Stimulated activated naive CD8-positive, alpha-beta T cell treated with anti-CD3 and anti-CD28 coated beads, Interleukin-15, amount 100 ng/mL, for 72 hours (primary cell): ENCODE measurements at regions not wholly inside any gene's neighbourhood (a gene's known extent, or its start where the extent isn't known, plus 50 kb on each side); places are given as distances from the start of the nearest gene placed in this dataset.
A peak's percentile ranks its signal among the peaks of the same experiment; 100 is the strongest.
"Not testable (repeated sequence)": the region's sequence is repeated elsewhere in the genome, so short reads cannot be mapped to it uniquely, and the experiment has no call there.

Experiments used
- ATAC-seq: fragments of 150-1000 bp; cut with Tn5 transposase; 2 replicates; pipeline ENCODE4 v1.10.0; 2021; ENCODE audit warnings: mild to moderate bottlenecking, moderate library complexity
- DNase-seq, 2 donors: peaks; one replicate each; pipeline ENCODE4 v3.0.0; 2021 to 2022
- H3K27ac Mint-ChIP-seq, 2 donors: one replicate each; pipeline ENCODE4 v1.8.0; 2022; ENCODE audit warnings: mild to moderate bottlenecking in 2 of 2, mixed read lengths in 2 of 2, moderate library complexity in 2 of 2
- H3K27me3 Mint-ChIP-seq: one replicate; pipeline ENCODE4 v1.8.0; 2022; ENCODE audit warnings: mixed read lengths
- H3K4me1 Mint-ChIP-seq: one replicate; pipeline ENCODE4 v1.8.0; 2022; ENCODE audit warnings: mild to moderate bottlenecking, mixed read lengths
- H3K4me3 Mint-ChIP-seq, 2 donors: one replicate each; pipeline ENCODE4 v1.8.0; 2022; ENCODE audit warnings: mild to moderate bottlenecking in 2 of 2, mixed read lengths in 2 of 2, moderate library complexity in 1 of 2
- H3K9me3 Mint-ChIP-seq, 2 donors: one replicate each; pipeline ENCODE4 v1.8.0; 2022; ENCODE audit warnings: mixed read lengths in 2 of 2

GRCh38 chr6:170069611-170070010, 221.3 kb downstream of the DLL1 start:
- Mint-ChIP-seq H3K27ac (no peak overlapping the region), H3K27me3 (peaks cover 25% of the 10 kb centered on the region), H3K9me3 (peaks cover 5 to 13% of the 10 kb centered on the region in 2 donors), H3K4me1 (no peaks in the 10 kb centered on the region), H3K4me3 (no peak overlapping the region)
- ATAC-seq = no peak
- no peak for DNase-seq

GRCh38 chr6:170068496-170068895, 222.4 kb downstream of the DLL1 start:
- Mint-ChIP-seq H3K27ac (no peak overlapping the region), H3K27me3 (peaks cover 18% of the 10 kb centered on the region), H3K4me1 (no peaks in the 10 kb centered on the region), H3K4me3 (no peak overlapping the region), H3K9me3 (peaks cover 5 to 13% of the 10 kb centered on the region in 2 donors)
- DNase-seq (no peak), ATAC-seq (no peak)

DNA sequence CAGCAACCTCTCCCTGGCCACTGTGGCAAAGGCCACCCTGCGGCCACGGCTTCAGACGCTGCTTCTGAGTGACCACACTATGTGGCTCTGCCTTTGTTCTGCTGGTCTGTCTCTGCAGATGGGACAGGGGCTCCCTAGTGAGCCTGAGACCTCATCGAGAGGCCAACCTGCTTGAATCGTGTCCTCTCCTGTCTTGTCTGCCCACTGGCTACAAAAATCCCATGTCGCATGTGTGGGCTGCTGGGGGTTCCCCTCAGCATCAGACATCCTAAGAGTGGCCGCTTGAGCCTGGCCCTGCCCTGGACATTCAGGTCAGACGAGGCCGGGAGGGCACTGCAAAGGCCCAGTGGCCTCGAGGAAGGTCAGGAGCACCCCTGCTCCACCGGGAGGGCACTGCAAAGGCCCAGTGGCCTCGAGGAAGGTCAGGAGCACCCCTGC, 222.9 kb downstream of the DLL1 start:
- H3K27ac Mint-ChIP-seq = no peak overlapping the region
- no peaks in the 10 kb centered on the region for H3K4me1 Mint-ChIP-seq
- peaks cover 15% of the 10 kb centered on the region for H3K27me3 Mint-ChIP-seq
- peaks cover 5 to 13% of the 10 kb centered on the region in 2 donors for H3K9me3 Mint-ChIP-seq
- ATAC-seq = no peak
- DNase-seq = no peak
- no peak overlapping the region for H3K4me3 Mint-ChIP-seq

DNA sequence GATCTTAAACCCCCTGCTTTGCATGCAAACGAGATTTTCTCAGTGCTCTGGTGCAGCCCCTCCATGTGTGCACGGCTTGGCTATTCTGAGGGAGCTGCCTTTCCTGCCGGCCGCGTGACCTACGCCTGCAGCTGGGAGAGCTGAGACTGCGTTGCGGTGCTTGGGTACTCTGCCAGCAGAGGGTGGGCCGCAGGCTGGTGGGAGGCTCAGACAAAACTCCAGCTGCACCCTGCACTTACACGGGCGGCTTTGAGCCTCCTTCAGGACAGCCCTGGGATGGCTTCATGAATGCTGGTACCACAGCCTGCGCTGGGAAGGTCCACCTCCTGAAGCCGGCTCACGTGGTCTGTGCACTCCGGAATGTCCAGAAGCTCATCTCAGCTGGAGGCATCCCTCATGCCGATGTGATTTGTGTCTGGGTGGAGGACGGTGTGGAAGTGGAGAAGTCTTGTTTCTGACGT, 223.7 kb downstream of the DLL1 start:
- Mint-ChIP-seq H3K27ac (no peak overlapping the region), H3K4me1 (no peaks in the 10 kb centered on the region)

GRCh38 chr6:170066679-170067078, 224.2 kb downstream of the DLL1 start:
- Mint-ChIP-seq H3K4me1 (no peaks in the 10 kb centered on the region), H3K27ac (no peak overlapping the region), H3K9me3 (peaks cover 5 to 13% of the 10 kb centered on the region in 2 donors), H3K4me3 (no peak overlapping the region), H3K27me3 (peaks cover 6% of the 10 kb centered on the region)
- no peak for DNase-seq
- no peak for ATAC-seq

More for the DNA sequence above, 223.7 kb downstream of the DLL1 start:
- ATAC-seq = no peak
- peaks cover 11% of the 10 kb centered on the region for H3K27me3 Mint-ChIP-seq
- H3K9me3 Mint-ChIP-seq = peaks cover 5 to 13% of the 10 kb centered on the region in 2 donors
- no peak for DNase-seq
- no peak overlapping the region for H3K4me3 Mint-ChIP-seq

DNA sequence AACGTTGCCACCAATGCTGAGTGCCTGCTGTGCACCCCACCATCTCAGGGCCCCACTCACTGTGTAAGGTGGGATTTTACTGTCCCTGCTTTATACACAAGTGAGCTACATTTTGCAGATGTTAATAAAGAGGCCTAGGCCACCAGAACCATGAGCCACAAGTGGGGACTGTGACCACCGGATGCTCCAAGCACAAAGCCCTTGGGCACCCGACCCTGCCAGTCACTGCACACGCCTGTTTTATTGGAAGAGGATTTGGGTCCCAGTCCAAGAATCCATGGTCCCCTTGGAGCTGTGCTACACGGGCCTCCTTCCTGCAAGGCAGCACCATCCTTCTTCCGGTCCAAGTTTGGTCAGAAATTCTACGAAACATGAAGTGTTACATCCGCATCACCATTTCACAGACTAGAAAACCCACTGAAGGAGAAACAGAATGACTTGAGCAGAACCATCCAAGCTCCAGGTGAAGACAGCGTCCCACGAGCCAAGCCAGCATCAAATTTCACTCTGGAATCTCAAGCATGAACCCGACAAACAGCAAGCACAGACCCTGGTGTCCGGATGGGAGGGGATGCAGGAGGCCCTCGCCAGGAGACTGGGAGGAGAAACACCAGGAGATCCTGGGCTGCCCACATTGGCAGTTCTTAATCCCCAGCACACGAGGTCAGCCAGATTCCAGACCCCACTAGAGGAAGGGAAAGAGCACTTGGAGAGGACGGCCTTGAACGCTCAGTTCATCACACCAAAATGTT, 226.9 kb downstream of the DLL1 start:
- Mint-ChIP-seq H3K27me3 (no peaks in the 10 kb centered on the region), H3K27ac (peak overlapping the region in 1 of 2 donors; percentile 13), H3K4me1 (no peaks in the 10 kb centered on the region), H3K9me3 (peaks cover under 1 to 1% of the 10 kb centered on the region in 2 donors), H3K4me3 (no peak overlapping the region)
- ATAC-seq = no peak
- no peak for DNase-seq

DNA sequence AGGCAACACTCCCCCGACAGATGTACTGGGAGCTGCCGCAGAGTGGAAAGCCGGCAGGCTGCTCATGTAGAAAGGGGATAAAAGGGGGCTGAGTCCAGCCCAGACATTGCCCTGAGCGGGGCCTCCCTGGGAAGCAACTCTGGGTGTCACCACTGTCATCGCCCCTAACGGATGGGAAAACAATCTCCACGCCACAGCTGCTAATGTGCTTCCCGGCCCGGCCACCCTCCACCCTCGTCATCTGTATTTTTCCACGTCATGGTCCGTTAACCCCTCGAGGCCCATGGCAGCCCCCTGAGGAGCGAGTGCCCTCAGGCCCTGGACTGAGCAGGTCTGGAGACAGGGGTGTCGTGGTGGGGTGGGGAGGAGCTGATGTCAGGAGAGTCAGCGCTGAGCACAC, 227.4 kb downstream of the DLL1 start:
- Mint-ChIP-seq H3K4me3 (no peak overlapping the region), H3K9me3 (no peaks in the 10 kb centered on the region), H3K4me1 (no peaks in the 10 kb centered on the region), H3K27me3 (no peaks in the 10 kb centered on the region), H3K27ac (no peak overlapping the region)
- DNase-seq (no peak), ATAC-seq (peak; percentile 30)

GRCh38 chr6:170062915-170063241, 228.0 kb downstream of the DLL1 start:
- no peaks in the 10 kb centered on the region for H3K9me3 Mint-ChIP-seq
- peaks cover 3% of the 10 kb centered on the region for H3K4me1 Mint-ChIP-seq
- peak overlapping the region in 1 of 2 donors; percentile 65 for H3K27ac Mint-ChIP-seq
- no peak overlapping the region for H3K4me3 Mint-ChIP-seq
- DNase-seq (no peak), ATAC-seq (peak; percentile 10)
- peaks cover 4% of the 10 kb centered on the region for H3K27me3 Mint-ChIP-seq

DNA sequence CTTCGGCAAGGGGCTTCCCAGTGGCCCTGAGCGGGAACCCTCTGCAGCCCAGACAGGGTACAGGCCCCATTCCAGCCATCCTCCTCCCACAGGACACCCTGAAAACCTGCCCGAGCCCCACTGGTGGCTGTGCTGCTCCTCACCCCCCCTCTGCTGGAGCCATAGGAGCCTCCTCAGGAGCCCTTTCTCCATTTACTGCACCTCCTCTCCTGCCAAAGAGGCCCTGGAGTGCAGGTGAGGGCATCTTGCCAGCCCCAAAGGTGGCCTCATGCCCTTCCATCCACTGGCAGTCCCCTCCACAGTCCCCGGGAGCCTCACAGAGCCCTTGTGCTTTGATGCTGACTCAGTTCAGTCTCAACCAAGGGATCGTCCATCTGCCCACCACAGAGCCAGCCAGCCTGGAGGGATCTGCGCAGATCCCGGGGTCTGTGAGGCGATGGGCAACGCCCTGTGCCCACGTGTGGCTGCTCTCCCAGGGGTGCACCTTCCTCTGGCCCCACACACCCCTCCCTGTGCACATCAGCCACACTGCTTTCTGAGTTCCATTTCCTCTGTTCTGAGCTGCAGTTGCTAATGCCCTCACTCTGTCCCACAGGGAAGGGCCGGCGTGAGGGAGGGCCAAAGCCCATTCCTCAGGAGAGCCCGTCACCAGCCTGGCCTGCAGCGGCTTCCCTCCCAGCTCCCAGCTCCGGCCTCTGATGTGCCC, 228.5 kb downstream of the DLL1 start:
- H3K27ac Mint-ChIP-seq = no peak overlapping the region
- DNase-seq (no peak), ATAC-seq (peak; percentile 26)
- H3K4me1 Mint-ChIP-seq = peaks cover 6% of the 10 kb centered on the region
- peaks cover 5% of the 10 kb centered on the region for H3K27me3 Mint-ChIP-seq
- H3K4me3 Mint-ChIP-seq = no peak overlapping the region
- H3K9me3 Mint-ChIP-seq = no peaks in the 10 kb centered on the region

GRCh38 chr6:170058878-170059485, 231.9 kb downstream of the DLL1 start:
- Mint-ChIP-seq H3K27ac (no peak overlapping the region), H3K4me3 (no peak overlapping the region), H3K9me3 (no peaks in the 10 kb centered on the region), H3K4me1 (peaks cover 6% of the 10 kb centered on the region), H3K27me3 (peaks cover 5% of the 10 kb centered on the region)
- ATAC-seq (no peak), DNase-seq (no peak)

DNA sequence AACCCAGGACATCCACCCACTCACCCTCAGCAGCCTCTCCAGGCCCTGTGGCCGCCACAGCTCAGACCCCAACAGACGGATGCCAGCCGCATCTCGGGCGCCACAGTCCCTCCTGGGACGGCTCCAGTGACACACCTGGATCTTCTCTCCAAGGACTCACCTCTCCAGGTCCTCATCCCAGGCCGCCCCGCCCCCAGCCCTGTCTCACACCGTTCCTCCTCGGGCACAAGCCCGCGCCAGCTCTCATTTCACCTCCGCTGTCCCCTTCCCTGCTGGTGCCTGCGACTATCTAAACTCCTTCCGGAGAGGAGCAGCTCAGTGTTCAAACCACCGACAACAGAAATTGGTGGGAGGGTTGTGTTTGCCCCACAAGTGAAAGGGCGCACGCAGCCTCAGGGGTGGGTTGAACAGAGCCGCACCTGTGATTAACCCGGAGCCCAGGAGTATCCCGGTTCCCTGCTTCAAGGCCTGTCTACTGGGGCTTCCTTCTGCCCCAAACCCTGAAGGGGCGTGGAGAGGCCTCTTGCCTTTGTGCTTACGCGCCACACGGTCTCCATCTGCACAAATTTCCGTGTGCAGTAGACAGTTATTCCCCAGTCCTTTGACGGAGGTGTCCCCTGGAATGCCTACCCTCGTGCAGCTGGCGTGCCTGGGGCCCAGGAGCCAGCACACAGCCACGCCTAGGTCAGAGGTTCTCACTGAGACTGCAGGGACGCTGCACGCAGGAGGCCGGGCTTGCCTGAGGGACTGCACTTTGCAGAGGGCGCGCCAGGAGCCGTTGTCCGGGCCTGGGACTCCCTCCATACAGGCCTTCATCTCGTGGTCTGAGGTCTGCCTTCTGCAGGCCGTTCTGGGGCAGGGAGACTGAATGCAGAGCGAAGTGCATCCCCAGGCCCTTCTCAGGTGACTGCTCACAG, 232.7 kb downstream of the DLL1 start:
- no peak for DNase-seq
- Mint-ChIP-seq H3K4me3 (no peak overlapping the region), H3K4me1 (peaks cover 6% of the 10 kb centered on the region), H3K9me3 (no peaks in the 10 kb centered on the region), H3K27me3 (peaks cover 5% of the 10 kb centered on the region), H3K27ac (no peak overlapping the region)
- no peak for ATAC-seq

DNA sequence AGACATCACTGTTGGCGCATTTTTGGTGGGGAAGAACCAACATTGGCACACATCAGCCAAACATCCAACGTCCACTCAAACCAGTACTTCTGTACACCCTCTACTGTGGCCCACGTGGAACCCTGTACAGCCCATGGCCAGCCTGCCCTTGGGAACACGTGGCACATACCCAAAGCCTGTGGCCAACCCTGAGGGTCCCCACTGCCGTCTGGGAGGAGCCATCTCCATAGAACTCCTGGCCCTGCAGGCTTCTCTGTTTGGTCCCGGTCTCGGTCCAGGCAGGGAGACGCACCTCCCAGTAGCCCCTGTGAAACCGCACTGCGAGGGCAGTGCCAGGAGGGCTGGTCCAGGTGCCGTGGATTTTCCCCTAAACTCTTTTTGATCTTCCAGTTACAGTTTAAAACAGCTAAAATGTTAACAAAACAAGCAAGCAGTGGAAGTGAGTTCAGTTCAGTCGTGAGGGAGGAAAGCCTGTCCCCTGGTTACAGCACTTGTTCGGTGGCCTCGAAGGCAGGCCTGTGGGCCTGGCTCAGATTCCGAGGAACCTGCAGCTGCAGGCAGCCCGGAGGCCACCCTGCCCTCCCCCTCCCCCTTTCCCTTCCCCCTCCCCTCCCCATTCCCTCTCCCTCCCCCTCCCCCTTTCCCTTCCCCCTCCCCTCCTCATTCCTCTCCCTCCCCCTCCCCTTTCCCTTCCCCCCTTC, 233.7 kb downstream of the DLL1 start:
- no peak for DNase-seq
- Mint-ChIP-seq H3K27me3 (peaks cover 5% of the 10 kb centered on the region), H3K4me1 (peaks cover 6% of the 10 kb centered on the region), H3K9me3 (no peaks in the 10 kb centered on the region), H3K27ac (peak overlapping the region in 1 of 2 donors; percentile 13), H3K4me3 (no peak overlapping the region)
- ATAC-seq = peak; percentile 46

DNA sequence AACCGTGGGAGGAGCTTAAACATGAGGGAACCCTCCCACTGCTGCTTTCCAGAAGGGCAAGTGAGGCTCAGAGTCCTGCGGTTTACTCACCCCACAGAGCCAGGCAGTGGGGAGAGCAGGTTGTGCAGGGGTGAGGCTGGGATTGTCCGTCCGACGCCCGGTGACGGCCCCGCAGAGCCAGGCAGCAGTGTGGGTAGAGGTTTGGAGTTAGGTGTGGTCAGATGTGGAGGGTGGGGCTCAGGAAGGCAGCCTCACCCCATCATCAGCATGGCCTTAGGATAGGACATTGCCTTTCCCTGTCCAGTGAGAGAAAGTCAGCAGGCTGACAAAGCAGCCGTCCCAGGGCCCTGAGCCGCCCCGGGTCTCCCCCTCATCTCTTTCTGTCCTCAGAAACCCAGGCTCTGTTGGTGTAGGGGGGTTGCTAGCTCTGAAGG, 234.6 kb downstream of the DLL1 start:
- ATAC-seq (no peak), DNase-seq (no peak)
- peaks cover 5% of the 10 kb centered on the region for H3K27me3 Mint-ChIP-seq
- H3K4me1 Mint-ChIP-seq = peaks cover 6% of the 10 kb centered on the region
- no peak overlapping the region for H3K4me3 Mint-ChIP-seq
- H3K9me3 Mint-ChIP-seq = no peaks in the 10 kb centered on the region
- no peak overlapping the region for H3K27ac Mint-ChIP-seq

DNA sequence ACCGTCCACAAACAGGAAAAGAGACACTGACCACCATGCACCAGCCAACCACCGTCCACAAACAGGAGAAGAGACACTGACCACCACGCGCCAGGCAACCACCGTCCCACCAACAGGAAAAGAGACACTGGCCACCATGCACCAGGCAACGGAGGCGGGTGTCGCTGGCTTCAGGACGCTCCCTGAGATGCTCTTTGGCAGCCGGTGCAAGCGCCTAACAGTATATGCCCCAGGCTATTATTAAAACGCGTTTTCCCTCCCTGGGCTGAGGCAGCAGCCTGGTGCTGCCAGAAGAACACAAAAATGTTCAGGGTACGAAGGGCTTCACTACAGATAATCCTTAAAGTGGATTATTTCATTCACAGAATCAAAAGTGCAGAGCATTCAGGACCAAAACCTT, 235.1 kb downstream of the DLL1 start:
- H3K9me3 Mint-ChIP-seq, H3K4me1 Mint-ChIP-seq, H3K27me3 Mint-ChIP-seq, ATAC-seq, H3K27ac Mint-ChIP-seq, DNase-seq, H3K4me3 Mint-ChIP-seq: not testable (repeated sequence)
